Endodermal cell (in vitro differentiated cells): ENCODE measurements at regions not wholly inside any gene's neighbourhood (a gene's known extent, or its start where the extent isn't known, plus 50 kb on each side); places are given as distances from the start of the nearest gene placed in this dataset.

ENCODE experiments used
- DNase-seq: peaks from one replicate; pipeline ENCODE4 v3.0.0-alpha.2; 2017
- H3K27ac ChIP-seq: 2 replicates; pipeline ENCODE4 v1.5.1; 2013; ENCODE audit warnings: mild to moderate bottlenecking, low read depth, low read length, moderate library complexity
- H3K27me3 ChIP-seq: 2 replicates; pipeline ENCODE4 v1.6.1; 2013; ENCODE audit warnings: mild to moderate bottlenecking, low read length, moderate library complexity; ENCODE audit not compliant: insufficient read depth, control insufficient read depth, poor library complexity, severe bottlenecking
- H3K36me3 ChIP-seq: 2 replicates; pipeline ENCODE4 v1.7.0; 2013; ENCODE audit warnings: mild to moderate bottlenecking, low read length, moderate library complexity; ENCODE audit not compliant: control insufficient read depth, insufficient read depth
- H3K4me1 ChIP-seq: one replicate; pipeline ENCODE4 v1.7.0; 2013; ENCODE audit warnings: low read length; ENCODE audit not compliant: control insufficient read depth, insufficient read depth
- H3K4me3 ChIP-seq: 2 replicates; pipeline ENCODE4 v1.5.1; 2013; ENCODE audit warnings: mild to moderate bottlenecking, low read length, moderate library complexity
- H3K9ac ChIP-seq: 2 replicates; pipeline ENCODE4 v1.6.1; 2013; ENCODE audit warnings: mild to moderate bottlenecking, low read length, moderate library complexity; ENCODE audit not compliant: poor library complexity, severe bottlenecking; ENCODE audit errors: extremely low read depth
- H3K9me3 ChIP-seq: 2 replicates; pipeline ENCODE4 v1.6.1; 2013; ENCODE audit warnings: mild to moderate bottlenecking, low read length, moderate library complexity; ENCODE audit not compliant: control insufficient read depth
- H3K27ac Mint-ChIP-seq: 2 replicates; pipeline ENCODE4 v1.8.0; 2020; ENCODE audit warnings: mixed read lengths
- H3K27me3 Mint-ChIP-seq: 2 replicates; pipeline ENCODE4 v1.8.0; 2021; ENCODE audit warnings: mild to moderate bottlenecking, mixed read lengths; ENCODE audit not compliant: insufficient read depth
- H3K36me3 Mint-ChIP-seq: 2 replicates; pipeline ENCODE4 v1.8.0; 2020; ENCODE audit warnings: low read depth, mixed read lengths
- H3K4me1 Mint-ChIP-seq: 2 replicates; pipeline ENCODE4 v1.8.0; 2020; ENCODE audit warnings: mixed read lengths
- H3K4me3 Mint-ChIP-seq: 2 replicates; pipeline ENCODE4 v1.8.0; 2020; ENCODE audit warnings: mild to moderate bottlenecking, moderate library complexity, mixed read lengths
- H3K9me3 Mint-ChIP-seq: 2 replicates; pipeline ENCODE4 v1.8.0; 2020; ENCODE audit warnings: mild to moderate bottlenecking, mixed read lengths
- WGBS, 2 experiments: methylation state at CpG; one replicate each; pipeline versions ENCODE4 v1.1.5 to v1.1.7; 2013; ENCODE audit warnings: missing lambda C conversion rate in 2 of 2, mixed read lengths in 1 of 2; ENCODE audit not compliant: insufficient coverage in 1 of 2, insufficient read length in 1 of 2; 5-methylcytosine and 5-hydroxymethylcytosine counted together
- TF ChIP-seq, protein P1 (sequence below): fragments of 200-600 bp; sonication (generic); conservative IDR thresholded peaks from 2 replicates; pipeline ENCODE4 v1.5.0; 2021; ENCODE audit warnings: antibody characterized with exemption, mild to moderate bottlenecking

- Histone ChIP-seq H3K4me3 (no peak overlapping the region), H3K4me1 (no peaks in the 10 kb centered on the region), H3K9ac (no peak overlapping the region), H3K27me3 (no peaks in the 10 kb centered on the region), H3K27ac (no peak overlapping the region), H3K36me3 (no peaks in the 10 kb centered on the region), H3K9me3 (peaks cover 7% of the 10 kb centered on the region)
- Mint-ChIP-seq H3K36me3 (no peaks in the 10 kb centered on the region), H3K4me1 (no peaks in the 10 kb centered on the region), H3K9me3 (peaks cover 10% of the 10 kb centered on the region), H3K27me3 (no peaks in the 10 kb centered on the region), H3K27ac (no peak overlapping the region), H3K4me3 (no peak overlapping the region)
- DNase-seq: no peak
- TF ChIP-seq, protein P1, sequence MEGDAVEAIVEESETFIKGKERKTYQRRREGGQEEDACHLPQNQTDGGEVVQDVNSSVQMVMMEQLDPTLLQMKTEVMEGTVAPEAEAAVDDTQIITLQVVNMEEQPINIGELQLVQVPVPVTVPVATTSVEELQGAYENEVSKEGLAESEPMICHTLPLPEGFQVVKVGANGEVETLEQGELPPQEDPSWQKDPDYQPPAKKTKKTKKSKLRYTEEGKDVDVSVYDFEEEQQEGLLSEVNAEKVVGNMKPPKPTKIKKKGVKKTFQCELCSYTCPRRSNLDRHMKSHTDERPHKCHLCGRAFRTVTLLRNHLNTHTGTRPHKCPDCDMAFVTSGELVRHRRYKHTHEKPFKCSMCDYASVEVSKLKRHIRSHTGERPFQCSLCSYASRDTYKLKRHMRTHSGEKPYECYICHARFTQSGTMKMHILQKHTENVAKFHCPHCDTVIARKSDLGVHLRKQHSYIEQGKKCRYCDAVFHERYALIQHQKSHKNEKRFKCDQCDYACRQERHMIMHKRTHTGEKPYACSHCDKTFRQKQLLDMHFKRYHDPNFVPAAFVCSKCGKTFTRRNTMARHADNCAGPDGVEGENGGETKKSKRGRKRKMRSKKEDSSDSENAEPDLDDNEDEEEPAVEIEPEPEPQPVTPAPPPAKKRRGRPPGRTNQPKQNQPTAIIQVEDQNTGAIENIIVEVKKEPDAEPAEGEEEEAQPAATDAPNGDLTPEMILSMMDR: no peak
- WGBS, 2 experiments: 80 to 88% methylated on average over 8 to 10 of the region's 10 CpGs
Observed at GRCh38 chr10:78527296-78527695, 493.6 kb downstream of the RPS24 start.

DNA sequence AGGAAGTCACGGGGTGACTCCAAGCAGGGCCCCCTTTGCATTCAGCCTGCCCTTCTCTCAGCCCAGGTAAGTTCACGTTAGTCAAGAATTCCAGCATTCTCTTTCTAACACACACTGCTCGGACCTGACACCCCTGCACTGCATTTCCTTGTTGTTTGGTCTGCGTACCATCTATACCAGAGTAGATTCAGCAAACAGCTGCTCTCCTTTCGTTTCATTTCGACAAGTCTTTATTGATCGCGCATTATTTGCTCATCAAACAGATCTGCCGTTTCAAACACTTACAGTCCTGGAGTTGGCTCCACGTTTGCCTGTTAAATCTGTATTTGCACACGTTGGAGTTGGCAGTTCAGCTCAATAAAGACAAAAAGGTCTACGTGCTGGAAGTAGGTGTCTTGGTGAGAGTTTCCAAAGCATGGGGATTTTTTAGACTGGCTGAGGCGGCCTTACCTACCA, 495.1 kb downstream of the RPS24 start:
- peaks cover 7% of the 10 kb centered on the region for H3K9me3 ChIP-seq
- Mint-ChIP-seq H3K9me3 (peaks cover 10% of the 10 kb centered on the region), H3K27me3 (no peaks in the 10 kb centered on the region), H3K36me3 (no peaks in the 10 kb centered on the region), H3K27ac (no peak overlapping the region), H3K4me1 (no peaks in the 10 kb centered on the region), H3K4me3 (no peak overlapping the region)
- DNase-seq: no peak
- no peaks in the 10 kb centered on the region for H3K4me1 ChIP-seq
- TF ChIP-seq, protein P1: no peak
- 90 to 91% methylated on average over 11 to 12 of the region's 13 CpGs for WGBS, 2 experiments
- H3K36me3 ChIP-seq: no peaks in the 10 kb centered on the region
- H3K4me3 ChIP-seq: no peak overlapping the region
- H3K27me3 ChIP-seq: no peaks in the 10 kb centered on the region
- H3K27ac ChIP-seq: no peak overlapping the region
- no peak overlapping the region for H3K9ac ChIP-seq

- H3K36me3 Mint-ChIP-seq: no peaks in the 10 kb centered on the region
- no peaks in the 10 kb centered on the region for H3K4me1 Mint-ChIP-seq
- TF ChIP-seq, protein P1: no peak
- Histone ChIP-seq H3K4me1 (no peaks in the 10 kb centered on the region), H3K36me3 (no peaks in the 10 kb centered on the region), H3K27ac (no peak overlapping the region), H3K27me3 (no peaks in the 10 kb centered on the region), H3K9ac (no peak overlapping the region), H3K9me3 (peaks cover 7% of the 10 kb centered on the region), H3K4me3 (no peak overlapping the region)
- WGBS, 2 experiments: 84 to 100% methylated on average over 1 to 2 of the region's 2 CpGs
- no peak for DNase-seq
- no peak overlapping the region for H3K4me3 Mint-ChIP-seq
- H3K27me3 Mint-ChIP-seq: no peaks in the 10 kb centered on the region
- no peak overlapping the region for H3K27ac Mint-ChIP-seq
- peaks cover 10% of the 10 kb centered on the region for H3K9me3 Mint-ChIP-seq
Observed at GRCh38 chr10:78529262-78529661, 495.6 kb downstream of the RPS24 start.
